HG03457 (cell line): ENCODE measurements at regions not wholly inside any gene's neighbourhood (a gene's known extent, or its start where the extent isn't known, plus 50 kb on each side); places are given as distances from the start of the nearest gene placed in this dataset.
"Not testable (repeated sequence)": the region's sequence is repeated elsewhere in the genome, so short reads cannot be mapped to it uniquely, and the experiment has no call there.

Source experiments
- ATAC-seq: cut with Tn5 transposase; IDR thresholded peaks from one replicate; pipeline ENCODE4 v1.9.1; 2021; ENCODE audit warnings: moderate number of reproducible peaks; ENCODE audit not compliant: unreplicated experiment

GRCh38 chr6:26257272-26257671 lies 107.7 kb upstream of the BTN3A2 start:
- ATAC-seq: no peak

GRCh38 chr6:26258212-26258977 lies 106.6 kb upstream of the BTN3A2 start:
- no peak for ATAC-seq

- no peak for ATAC-seq
Measured at GRCh38 chr6:26260110-26260637, 104.8 kb upstream of the BTN3A2 start.

GRCh38 chr6:26260725-26261490 lies 104.1 kb upstream of the BTN3A2 start:
- no peak for ATAC-seq

- no peak for ATAC-seq
Measured at GRCh38 chr6:26264547-26264946, 100.5 kb upstream of the BTN3A2 start.

- ATAC-seq: no peak
Measured at GRCh38 chr6:26267083-26267589, 97.9 kb upstream of the BTN3A2 start.

GRCh38 chr6:26268659-26269402 lies 96.2 kb upstream of the BTN3A2 start:
- no peak for ATAC-seq

- ATAC-seq: no peak
Measured at GRCh38 chr6:26269531-26270485, 95.2 kb upstream of the BTN3A2 start.

- ATAC-seq: no peak
Measured at GRCh38 chr6:26270486-26270861, 94.5 kb upstream of the BTN3A2 start.

- no peak for ATAC-seq
Measured at GRCh38 chr6:26270903-26271667, 93.9 kb upstream of the BTN3A2 start.

- ATAC-seq: no peak
Measured at GRCh38 chr6:26271668-26272024, 93.4 kb upstream of the BTN3A2 start.

GRCh38 chr6:26272171-26272637 lies 92.8 kb upstream of the BTN3A2 start:
- no peak for ATAC-seq

- ATAC-seq: no peak
Measured at GRCh38 chr6:26273673-26274588, 91.1 kb upstream of the BTN3A2 start.

- ATAC-seq: no peak
Measured at GRCh38 chr6:26275663-26276062, 89.3 kb upstream of the BTN3A2 start.

- no peak for ATAC-seq
Measured at GRCh38 chr6:26276841-26277648, 88.0 kb upstream of the BTN3A2 start.

GRCh38 chr6:26278536-26278935 lies 86.5 kb upstream of the BTN3A2 start:
- ATAC-seq: no peak

GRCh38 chr6:26279371-26279770 lies 85.6 kb upstream of the BTN3A2 start:
- ATAC-seq: not testable (repeated sequence)
